ENCODE measurements at regions not wholly inside any gene's neighbourhood (a gene's known extent, or its start where the extent isn't known, plus 50 kb on each side); places are given as distances from the start of the nearest gene placed in this dataset.
A peak's percentile ranks its signal among the peaks of the same experiment; 100 is the strongest.

GRCh38 chr2:18194161-18194560, 315.7 kb downstream of the KCNS3 start:
- Histone ChIP-seq H4K20me1 (ENCODE audit: control insufficient read depth, extremely low read depth, insufficient read depth, low read length) (no peaks in the 10 kb centered on the region), H3K4me1 (ENCODE audit: control insufficient read depth, extremely low read depth, insufficient read depth, low read length) (no peaks in the 10 kb centered on the region), H3K9me3 (ENCODE audit: control insufficient read depth, insufficient read depth, low read depth, low read length) (no peaks in the 10 kb centered on the region), H3K79me2 (ENCODE audit: control insufficient read depth, insufficient read depth, low read length) (no peaks in the 10 kb centered on the region), H3K9ac (ENCODE audit: insufficient read depth, low read length) (no peak overlapping the region), H3K4me3 (replicated peaks in 1 of 4; ENCODE audit: control extremely low read depth in 1 of 4, insufficient read depth in 1 of 4, low read depth in 3 of 4, low read length in 4 of 4) (no peak overlapping the region), H3K27ac (ENCODE audit: insufficient read depth, low read length) (no peak overlapping the region), H3K27me3 (ENCODE audit: control insufficient read depth, insufficient read depth, low read length) (no peaks in the 10 kb centered on the region), H3K36me3 (ENCODE audit: control insufficient read depth, insufficient read depth, low read length) (no peaks in the 10 kb centered on the region), H3K4me2 (ENCODE audit: extremely low read depth, insufficient read depth, low read length) (no peak overlapping the region), H2AFZ (ENCODE audit: low read length) (no peak overlapping the region)
- no peak for TF ChIP-seq EZH2 (IDR thresholded peaks at IDR 0.05; ENCODE audit: low read length, missing control alignments)
- TF ChIP-seq, protein P1, sequence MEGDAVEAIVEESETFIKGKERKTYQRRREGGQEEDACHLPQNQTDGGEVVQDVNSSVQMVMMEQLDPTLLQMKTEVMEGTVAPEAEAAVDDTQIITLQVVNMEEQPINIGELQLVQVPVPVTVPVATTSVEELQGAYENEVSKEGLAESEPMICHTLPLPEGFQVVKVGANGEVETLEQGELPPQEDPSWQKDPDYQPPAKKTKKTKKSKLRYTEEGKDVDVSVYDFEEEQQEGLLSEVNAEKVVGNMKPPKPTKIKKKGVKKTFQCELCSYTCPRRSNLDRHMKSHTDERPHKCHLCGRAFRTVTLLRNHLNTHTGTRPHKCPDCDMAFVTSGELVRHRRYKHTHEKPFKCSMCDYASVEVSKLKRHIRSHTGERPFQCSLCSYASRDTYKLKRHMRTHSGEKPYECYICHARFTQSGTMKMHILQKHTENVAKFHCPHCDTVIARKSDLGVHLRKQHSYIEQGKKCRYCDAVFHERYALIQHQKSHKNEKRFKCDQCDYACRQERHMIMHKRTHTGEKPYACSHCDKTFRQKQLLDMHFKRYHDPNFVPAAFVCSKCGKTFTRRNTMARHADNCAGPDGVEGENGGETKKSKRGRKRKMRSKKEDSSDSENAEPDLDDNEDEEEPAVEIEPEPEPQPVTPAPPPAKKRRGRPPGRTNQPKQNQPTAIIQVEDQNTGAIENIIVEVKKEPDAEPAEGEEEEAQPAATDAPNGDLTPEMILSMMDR (conservative IDR thresholded peaks at IDR 0.05 in 1 of 2, IDR thresholded peaks at IDR 0.05 in 1 of 2; ENCODE audit: low read depth in 1 of 2, low read length in 2 of 2), result no peak
- DNase-seq (ENCODE audit: low read depth in 2 of 2), result peak in 1 of 2 donors; percentile 54

GRCh38 chr2:18186816-18187613, 308.5 kb downstream of the KCNS3 start:
- Histone ChIP-seq H3K79me2 (ENCODE audit: control insufficient read depth, insufficient read depth, low read length) (no peaks in the 10 kb centered on the region), H3K4me3 (replicated peaks in 1 of 4; ENCODE audit: control extremely low read depth in 1 of 4, insufficient read depth in 1 of 4, low read depth in 3 of 4, low read length in 4 of 4) (no peak overlapping the region), H3K36me3 (ENCODE audit: control insufficient read depth, insufficient read depth, low read length) (no peaks in the 10 kb centered on the region), H3K9me3 (ENCODE audit: control insufficient read depth, insufficient read depth, low read depth, low read length) (no peaks in the 10 kb centered on the region), H3K4me2 (ENCODE audit: extremely low read depth, insufficient read depth, low read length) (no peak overlapping the region), H3K27me3 (ENCODE audit: control insufficient read depth, insufficient read depth, low read length) (no peaks in the 10 kb centered on the region), H3K27ac (ENCODE audit: insufficient read depth, low read length) (no peak overlapping the region), H3K4me1 (ENCODE audit: control insufficient read depth, extremely low read depth, insufficient read depth, low read length) (no peaks in the 10 kb centered on the region), H3K9ac (ENCODE audit: insufficient read depth, low read length) (no peak overlapping the region), H2AFZ (ENCODE audit: low read length) (no peak overlapping the region), H4K20me1 (ENCODE audit: control insufficient read depth, extremely low read depth, insufficient read depth, low read length) (no peaks in the 10 kb centered on the region)
- DNase-seq (ENCODE audit: low read depth in 2 of 2), result peak; percentile 42 to 72
- TF ChIP-seq, protein P1 (conservative IDR thresholded peaks at IDR 0.05 in 1 of 2, IDR thresholded peaks at IDR 0.05 in 1 of 2; ENCODE audit: low read depth in 1 of 2, low read length in 2 of 2), result no peak
- TF ChIP-seq EZH2 (IDR thresholded peaks at IDR 0.05; ENCODE audit: low read length, missing control alignments), result no peak

DNA sequence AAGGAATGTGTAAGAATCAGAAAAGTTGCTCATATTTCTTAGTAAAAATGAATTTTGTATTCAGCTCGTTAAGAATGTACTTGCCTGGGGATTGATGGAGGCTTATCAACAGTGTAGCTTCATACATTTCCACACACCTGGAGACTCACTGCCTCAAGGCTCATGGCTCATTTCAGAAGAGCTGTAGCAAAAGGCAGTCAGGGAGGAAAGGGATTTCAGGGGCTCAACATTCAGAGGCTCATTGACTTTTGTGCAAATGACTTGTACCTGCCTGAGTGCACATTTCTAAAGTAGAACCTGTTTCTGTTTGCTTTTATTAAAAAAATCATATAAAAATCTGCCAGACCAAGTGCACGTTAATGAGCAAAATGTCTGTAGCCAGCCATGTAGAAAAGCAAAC, 304.4 kb downstream of the KCNS3 start:
- no peak for DNase-seq (ENCODE audit: low read depth in 2 of 2)
- Histone ChIP-seq H3K9ac (ENCODE audit: insufficient read depth, low read length) (no peak overlapping the region), H3K4me2 (ENCODE audit: extremely low read depth, insufficient read depth, low read length) (no peak overlapping the region), H4K20me1 (ENCODE audit: control insufficient read depth, extremely low read depth, insufficient read depth, low read length) (no peaks in the 10 kb centered on the region), H3K79me2 (ENCODE audit: control insufficient read depth, insufficient read depth, low read length) (no peaks in the 10 kb centered on the region), H3K36me3 (ENCODE audit: control insufficient read depth, insufficient read depth, low read length) (no peaks in the 10 kb centered on the region), H3K4me3 (replicated peaks in 1 of 4; ENCODE audit: control extremely low read depth in 1 of 4, insufficient read depth in 1 of 4, low read depth in 3 of 4, low read length in 4 of 4) (no peak overlapping the region), H2AFZ (ENCODE audit: low read length) (no peak overlapping the region), H3K4me1 (ENCODE audit: control insufficient read depth, extremely low read depth, insufficient read depth, low read length) (no peaks in the 10 kb centered on the region), H3K9me3 (ENCODE audit: control insufficient read depth, insufficient read depth, low read depth, low read length) (no peaks in the 10 kb centered on the region), H3K27ac (ENCODE audit: insufficient read depth, low read length) (no peak overlapping the region), H3K27me3 (ENCODE audit: control insufficient read depth, insufficient read depth, low read length) (no peaks in the 10 kb centered on the region)
- TF ChIP-seq, protein P1 (conservative IDR thresholded peaks at IDR 0.05 in 1 of 2, IDR thresholded peaks at IDR 0.05 in 1 of 2; ENCODE audit: low read depth in 1 of 2, low read length in 2 of 2), result no peak
- TF ChIP-seq EZH2 (IDR thresholded peaks at IDR 0.05; ENCODE audit: low read length, missing control alignments), result no peak

Data from fibroblast of lung (primary cell).